HG02763 (cell line): ENCODE measurements at regions not wholly inside any gene's neighbourhood (a gene's known extent, or its start where the extent isn't known, plus 50 kb on each side); places are given as distances from the start of the nearest gene placed in this dataset.
A peak's percentile ranks its signal among the peaks of the same experiment; 100 is the strongest.

Experiments
- ATAC-seq: cut with Tn5 transposase; IDR thresholded peaks from one replicate; pipeline ENCODE4 v1.9.1; 2021; ENCODE audit warnings: mild to moderate bottlenecking, moderate library complexity; ENCODE audit not compliant: unreplicated experiment

GRCh38 chr12:85568395-85569103, 267.7 kb downstream of the RASSF9 start:
- ATAC-seq: no peak

- no peak for ATAC-seq
Measured at GRCh38 chr12:85569261-85569660, 266.9 kb downstream of the RASSF9 start.

DNA sequence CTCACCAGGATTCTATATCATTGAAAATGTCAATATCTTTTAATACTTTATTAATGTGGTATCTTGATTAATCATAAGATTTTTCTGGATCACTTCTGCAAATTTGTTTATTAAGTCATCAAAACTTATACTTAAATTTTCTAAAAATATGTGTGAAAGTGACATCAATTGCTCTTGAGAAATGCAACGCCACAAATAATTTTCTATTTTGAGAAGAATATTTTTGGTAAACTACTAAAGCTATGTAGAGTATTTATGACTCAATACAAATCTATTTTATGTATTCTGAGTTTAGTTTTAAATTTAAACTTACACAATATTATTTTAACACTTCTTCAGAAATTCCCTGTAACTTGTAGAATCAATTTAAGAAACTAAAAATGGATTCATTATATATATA, 263.3 kb downstream of the RASSF9 start:
- no peak for ATAC-seq

GRCh38 chr12:85573635-85574214, 262.5 kb downstream of the RASSF9 start:
- no peak for ATAC-seq

DNA sequence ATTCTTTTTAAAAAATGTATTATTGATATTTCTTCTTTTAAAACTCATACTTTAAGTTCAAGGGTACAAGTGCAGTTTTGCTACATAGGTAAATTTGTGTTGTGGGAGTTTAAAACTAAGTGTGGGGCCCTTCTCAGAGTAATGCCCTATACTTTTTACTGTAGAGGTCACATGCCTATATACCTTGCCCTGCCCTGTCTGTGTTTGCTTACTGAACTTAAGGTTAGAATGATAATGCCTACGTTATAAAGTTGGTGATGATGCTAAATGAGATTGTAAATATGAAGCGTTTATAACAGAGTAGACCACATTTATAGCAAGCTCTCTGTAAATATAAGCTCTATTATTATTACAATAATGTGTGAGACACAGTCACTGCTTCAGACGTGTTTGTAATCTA, 261.9 kb downstream of the RASSF9 start:
- no peak for ATAC-seq

GRCh38 chr12:85575120-85576096, 260.8 kb downstream of the RASSF9 start:
- ATAC-seq: peak; percentile 99

DNA sequence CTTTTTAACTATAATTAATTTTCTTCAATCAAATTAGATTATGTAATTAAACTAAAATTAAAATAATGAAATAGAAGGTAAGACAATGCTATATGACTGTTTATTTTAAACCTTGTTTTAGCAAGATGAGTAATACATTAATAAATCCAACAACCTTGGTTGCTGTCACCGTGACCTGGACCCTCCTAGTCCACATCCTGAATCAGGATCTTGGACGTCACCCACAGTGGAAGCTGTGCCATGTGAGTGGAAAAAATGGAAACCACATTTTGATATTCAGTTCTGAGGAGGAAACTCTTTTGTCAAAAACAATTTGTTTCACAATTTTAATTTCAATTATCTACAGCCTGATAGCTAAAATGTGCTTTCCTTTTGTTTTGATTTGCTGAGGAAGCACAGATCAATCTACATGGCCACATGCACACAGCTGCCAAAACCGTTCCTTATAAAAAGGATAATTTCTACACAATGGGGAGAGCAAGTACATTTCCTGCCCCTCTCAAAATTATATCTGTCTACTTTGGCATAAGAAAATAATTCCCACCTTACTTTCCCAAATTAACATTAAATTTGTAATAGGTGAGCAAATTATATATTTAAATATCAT, 255.5 kb downstream of the RASSF9 start:
- no peak for ATAC-seq

- no peak for ATAC-seq
Measured at GRCh38 chr12:85587158-85587557, 249.1 kb downstream of the RASSF9 start.

DNA sequence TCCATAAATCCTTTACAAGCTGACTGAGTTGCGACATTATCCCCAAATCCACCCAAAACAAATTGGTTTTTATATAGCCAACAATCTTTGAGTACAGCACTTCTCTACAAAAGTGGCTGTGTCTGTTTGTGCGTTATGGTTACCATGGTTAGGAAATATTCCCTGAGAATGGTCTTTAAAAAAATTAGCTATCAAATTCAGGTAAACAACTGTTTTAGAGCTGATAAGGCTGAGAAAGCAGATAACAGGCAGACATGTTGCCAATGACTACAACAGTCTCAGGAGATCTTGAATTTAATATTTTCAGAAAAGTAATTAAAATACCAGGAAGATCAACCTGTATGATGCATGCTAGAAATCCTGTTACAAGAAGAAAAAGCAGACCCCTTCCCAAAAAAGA, 248.0 kb downstream of the RASSF9 start:
- no peak for ATAC-seq

DNA sequence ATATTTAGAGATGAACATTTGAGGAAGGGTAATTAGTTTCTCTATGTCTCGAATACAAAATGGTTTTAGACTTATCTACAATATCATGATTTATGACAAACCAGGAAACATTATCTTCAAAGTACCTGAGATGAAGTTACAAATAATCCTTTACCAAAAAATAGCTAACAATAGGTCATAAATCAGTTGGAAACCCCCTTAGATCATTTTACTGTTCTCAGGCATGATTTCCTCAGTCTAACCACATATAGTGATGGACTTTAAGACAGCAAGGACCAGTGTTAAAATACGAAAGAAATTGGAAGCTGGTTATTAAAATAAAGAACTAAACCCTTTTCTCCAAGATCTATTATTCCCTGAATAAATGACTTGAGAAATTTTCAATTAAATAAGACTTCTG, 235.4 kb downstream of the RASSF9 start:
- ATAC-seq: no peak

DNA sequence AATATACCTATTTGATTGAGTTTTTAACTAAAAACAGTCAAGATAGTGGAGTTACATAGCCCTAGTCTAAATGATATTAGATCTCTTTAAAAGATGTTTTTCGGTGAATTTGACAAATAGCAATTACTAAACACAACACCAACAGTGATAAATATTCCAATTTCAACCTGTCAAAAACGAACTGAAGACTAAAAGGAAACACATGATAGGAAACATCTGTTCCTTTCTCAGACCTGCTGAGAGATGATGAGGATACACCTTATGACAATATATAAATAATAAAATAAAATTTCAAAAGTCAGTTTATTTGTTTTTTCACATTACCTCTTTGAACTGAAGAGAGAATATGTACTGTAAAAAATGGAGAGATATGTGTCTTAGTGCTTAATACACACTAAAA, 232.7 kb downstream of the RASSF9 start:
- ATAC-seq: no peak

DNA sequence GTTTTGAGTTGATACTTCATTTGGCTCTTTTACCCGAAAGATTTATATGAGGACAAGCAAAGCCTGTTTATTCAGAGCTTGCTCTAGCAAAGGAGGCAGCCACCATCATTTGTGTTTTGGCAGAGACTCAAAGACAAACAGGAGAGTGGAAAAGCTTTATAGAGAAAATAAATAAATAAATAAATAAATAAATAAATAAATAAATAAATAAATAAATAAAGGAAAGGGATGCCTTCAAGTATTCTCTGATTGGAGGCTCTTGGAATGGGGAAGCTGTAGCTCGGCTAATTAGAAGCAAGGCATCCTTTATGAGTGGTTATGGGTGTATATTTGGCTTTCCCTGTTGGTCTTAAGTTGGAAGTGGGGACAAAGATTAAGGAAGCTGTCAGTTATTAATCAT, 229.8 kb downstream of the RASSF9 start:
- ATAC-seq: no peak

GRCh38 chr12:85609778-85610177, 226.4 kb downstream of the RASSF9 start:
- ATAC-seq: no peak

GRCh38 chr12:85610194-85610593, 226.0 kb downstream of the RASSF9 start:
- ATAC-seq: no peak

DNA sequence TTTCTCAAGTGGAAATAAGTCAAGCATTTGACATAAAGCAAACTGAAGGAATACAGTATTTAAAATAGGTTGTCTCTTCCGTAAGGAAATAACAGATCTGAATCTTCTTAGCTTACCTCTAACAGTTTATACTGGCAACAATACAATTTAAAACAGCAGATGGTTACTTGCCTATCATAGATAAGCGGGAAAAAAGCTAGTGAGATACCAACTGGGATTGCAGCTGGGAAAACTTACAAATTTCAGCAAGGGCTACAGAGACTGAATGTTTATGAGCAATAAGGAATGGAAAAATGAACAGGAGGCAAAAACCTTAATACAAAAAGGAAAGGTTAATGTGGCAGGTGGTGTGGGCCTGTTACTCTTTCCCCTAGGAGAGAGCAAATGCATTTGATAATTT, 220.0 kb downstream of the RASSF9 start:
- no peak for ATAC-seq

DNA sequence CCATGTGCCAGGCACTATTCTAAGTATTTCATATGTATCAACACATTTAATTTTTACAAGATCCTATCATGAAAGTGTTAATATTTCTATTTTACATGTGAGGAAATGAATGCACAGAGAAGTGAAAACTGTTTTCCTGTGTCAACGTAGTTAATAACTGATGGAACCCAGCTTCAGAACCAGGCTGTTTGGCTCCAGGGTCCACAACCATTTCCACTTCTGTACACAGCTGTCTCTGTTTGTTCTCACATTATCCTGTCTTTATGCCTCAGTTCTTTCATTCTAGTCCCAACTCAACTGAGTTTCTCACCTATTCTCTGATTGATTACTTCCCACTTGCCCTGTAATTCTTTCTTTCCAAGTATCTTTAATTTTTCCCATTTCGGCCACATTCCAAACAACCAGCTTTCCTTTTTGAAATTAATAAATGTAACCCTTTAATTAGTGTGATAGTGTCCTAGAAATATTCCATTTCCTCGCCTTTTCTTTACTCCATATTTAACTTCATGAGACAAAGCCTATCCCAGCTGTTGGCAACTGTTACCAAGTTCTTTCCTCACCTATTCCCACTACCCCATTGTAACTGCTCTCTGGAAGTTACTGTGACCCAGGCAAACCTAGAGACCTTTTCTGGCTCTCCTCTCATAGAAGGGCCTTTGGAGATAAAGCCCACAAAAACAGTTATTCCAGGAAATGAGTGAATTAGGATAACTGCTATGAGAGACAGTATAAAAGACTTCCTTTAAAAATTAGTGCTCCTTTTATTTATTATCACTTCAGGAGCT, 218.7 kb downstream of the RASSF9 start:
- ATAC-seq: no peak

GRCh38 chr12:85621041-85621440, 215.2 kb downstream of the RASSF9 start:
- no peak for ATAC-seq

DNA sequence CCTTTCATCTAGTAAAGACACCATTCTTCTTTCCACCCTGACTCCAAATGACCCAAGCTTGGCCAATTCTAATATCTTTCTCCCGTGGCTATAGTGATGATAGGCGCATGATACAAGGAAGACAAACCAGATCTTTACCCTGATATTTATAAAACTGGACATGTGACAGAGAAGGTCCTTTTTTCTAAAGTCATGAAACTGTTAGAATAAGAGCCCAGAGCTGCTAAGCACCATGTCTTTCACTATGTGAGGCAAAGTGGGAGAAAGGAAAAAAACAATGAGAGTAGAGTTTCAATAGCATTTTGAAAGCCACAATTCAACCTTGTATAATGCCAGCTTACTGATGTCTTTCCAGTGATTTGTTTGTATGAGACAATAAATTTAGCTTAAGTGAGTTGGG, 212.4 kb downstream of the RASSF9 start:
- no peak for ATAC-seq

- ATAC-seq: no peak
Measured at GRCh38 chr12:85625467-85625866, 210.7 kb downstream of the RASSF9 start.

- no peak for ATAC-seq
Measured at GRCh38 chr12:85626001-85626783, 210.0 kb downstream of the RASSF9 start.
